ENCODE measurements at regions not wholly inside any gene's neighbourhood (a gene's known extent, or its start where the extent isn't known, plus 50 kb on each side); places are given as distances from the start of the nearest gene placed in this dataset.
A peak's percentile ranks its signal among the peaks of the same experiment; 100 is the strongest.

GRCh38 chr13:75934889-75935288 lies 298.8 kb downstream of the LMO7 start:
- H3K27ac Mint-ChIP-seq (ENCODE audit: unreplicated experiment), result no peak overlapping the region
- Histone ChIP-seq H3K4me1 (ENCODE audit: insufficient read depth, low read length) (peaks cover 2% of the 10 kb centered on the region), H3K9me3 (ENCODE audit: insufficient read depth, low read depth, low read length) (no peaks in the 10 kb centered on the region), H3K27ac (ENCODE audit: low read depth, low read length) (no peak overlapping the region), H3K4me2 (ENCODE audit: low read length) (peak overlapping the region; percentile 38), H2AFZ (ENCODE audit: low read depth, low read length) (no peak overlapping the region), H3K79me2 (ENCODE audit: insufficient read depth, low read length) (no peaks in the 10 kb centered on the region), H4K20me1 (ENCODE audit: insufficient read depth, low read length) (no peaks in the 10 kb centered on the region), H3K27me3 (ENCODE audit: insufficient read depth, low read length) (no peaks in the 10 kb centered on the region), H3K9ac (ENCODE audit: low read length) (no peak overlapping the region), H3K36me3 (ENCODE audit: insufficient read depth, low read length) (no peaks in the 10 kb centered on the region), H3K4me3 (ENCODE audit: insufficient read depth, low read depth, low read length) (no peak overlapping the region)
- H3K36me3 Mint-ChIP-seq (ENCODE audit: low read depth, unreplicated experiment), result no peaks in the 10 kb centered on the region
- no peak for TF ChIP-seq EZH2 (IDR thresholded peaks at IDR 0.05; ENCODE audit: insufficient read depth, low read length)
- no peak overlapping the region for H3K4me3 Mint-ChIP-seq (ENCODE audit: unreplicated experiment)
- H3K4me1 Mint-ChIP-seq (ENCODE audit: low read depth, unreplicated experiment), result peaks cover 20% of the 10 kb centered on the region
- no peaks in the 10 kb centered on the region for H3K9me3 Mint-ChIP-seq (ENCODE audit: unreplicated experiment)
- no peaks in the 10 kb centered on the region for H3K27me3 Mint-ChIP-seq (ENCODE audit: low read depth, unreplicated experiment)
- FAIRE-seq (no peak), DNase-seq (ENCODE audit: low read depth) (peak; percentile 56)

DNA sequence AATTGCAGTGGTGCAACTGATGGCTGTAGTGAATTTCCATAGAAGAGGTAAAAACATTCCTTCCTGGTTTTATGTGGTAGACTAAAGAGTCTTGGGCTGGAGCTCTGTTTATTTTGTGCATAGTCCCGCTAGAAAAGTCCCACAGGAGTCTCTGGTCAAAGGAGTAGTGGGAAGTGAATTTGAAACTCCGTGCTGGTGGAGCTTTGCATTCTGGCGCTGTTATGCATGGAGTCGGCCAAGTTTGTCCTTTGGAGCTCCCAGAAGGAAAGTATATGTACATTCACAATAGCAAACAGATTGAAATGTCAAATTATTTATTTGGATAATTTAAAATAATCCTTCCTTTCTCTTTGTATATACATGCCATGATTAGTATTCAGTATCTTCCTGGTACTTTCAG lies 296.5 kb downstream of the LMO7 start:
- peaks cover 2% of the 10 kb centered on the region for H3K9me3 Mint-ChIP-seq (ENCODE audit: unreplicated experiment)
- FAIRE-seq (no peak), DNase-seq (ENCODE audit: low read depth) (no peak)
- H3K4me2 ChIP-seq (ENCODE audit: low read length), result no peak overlapping the region
- H3K4me1 ChIP-seq (ENCODE audit: insufficient read depth, low read length), result peaks cover 2% of the 10 kb centered on the region
- no peak overlapping the region for H2AFZ ChIP-seq (ENCODE audit: low read depth, low read length)
- H3K36me3 Mint-ChIP-seq (ENCODE audit: low read depth, unreplicated experiment), result no peaks in the 10 kb centered on the region
- H3K4me1 Mint-ChIP-seq (ENCODE audit: low read depth, unreplicated experiment), result peaks cover 20% of the 10 kb centered on the region
- H3K36me3 ChIP-seq (ENCODE audit: insufficient read depth, low read length), result no peaks in the 10 kb centered on the region
- H3K4me3 ChIP-seq (ENCODE audit: insufficient read depth, low read depth, low read length), result no peak overlapping the region
- no peak overlapping the region for H3K4me3 Mint-ChIP-seq (ENCODE audit: unreplicated experiment)
- no peaks in the 10 kb centered on the region for H3K79me2 ChIP-seq (ENCODE audit: insufficient read depth, low read length)
- H3K27ac Mint-ChIP-seq (ENCODE audit: unreplicated experiment), result no peak overlapping the region
- H3K9ac ChIP-seq (ENCODE audit: low read length), result no peak overlapping the region
- H3K9me3 ChIP-seq (ENCODE audit: insufficient read depth, low read depth, low read length), result no peaks in the 10 kb centered on the region
- no peak overlapping the region for H3K27ac ChIP-seq (ENCODE audit: low read depth, low read length)
- no peak for TF ChIP-seq EZH2 (IDR thresholded peaks at IDR 0.05; ENCODE audit: insufficient read depth, low read length)
- TF ChIP-seq, protein P1, sequence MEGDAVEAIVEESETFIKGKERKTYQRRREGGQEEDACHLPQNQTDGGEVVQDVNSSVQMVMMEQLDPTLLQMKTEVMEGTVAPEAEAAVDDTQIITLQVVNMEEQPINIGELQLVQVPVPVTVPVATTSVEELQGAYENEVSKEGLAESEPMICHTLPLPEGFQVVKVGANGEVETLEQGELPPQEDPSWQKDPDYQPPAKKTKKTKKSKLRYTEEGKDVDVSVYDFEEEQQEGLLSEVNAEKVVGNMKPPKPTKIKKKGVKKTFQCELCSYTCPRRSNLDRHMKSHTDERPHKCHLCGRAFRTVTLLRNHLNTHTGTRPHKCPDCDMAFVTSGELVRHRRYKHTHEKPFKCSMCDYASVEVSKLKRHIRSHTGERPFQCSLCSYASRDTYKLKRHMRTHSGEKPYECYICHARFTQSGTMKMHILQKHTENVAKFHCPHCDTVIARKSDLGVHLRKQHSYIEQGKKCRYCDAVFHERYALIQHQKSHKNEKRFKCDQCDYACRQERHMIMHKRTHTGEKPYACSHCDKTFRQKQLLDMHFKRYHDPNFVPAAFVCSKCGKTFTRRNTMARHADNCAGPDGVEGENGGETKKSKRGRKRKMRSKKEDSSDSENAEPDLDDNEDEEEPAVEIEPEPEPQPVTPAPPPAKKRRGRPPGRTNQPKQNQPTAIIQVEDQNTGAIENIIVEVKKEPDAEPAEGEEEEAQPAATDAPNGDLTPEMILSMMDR (IDR thresholded peaks at IDR 0.05; ENCODE audit: insufficient read depth, low read depth, low read length), result no peak
- no peaks in the 10 kb centered on the region for H4K20me1 ChIP-seq (ENCODE audit: insufficient read depth, low read length)
- no peaks in the 10 kb centered on the region for H3K27me3 ChIP-seq (ENCODE audit: insufficient read depth, low read length)
- H3K27me3 Mint-ChIP-seq (ENCODE audit: low read depth, unreplicated experiment), result no peaks in the 10 kb centered on the region

GRCh38 chr13:75931116-75931515 lies 295.0 kb downstream of the LMO7 start:
- Mint-ChIP-seq H3K36me3 (ENCODE audit: low read depth, unreplicated experiment) (no peaks in the 10 kb centered on the region), H3K27ac (ENCODE audit: unreplicated experiment) (peak overlapping the region; percentile 7), H3K9me3 (ENCODE audit: unreplicated experiment) (peaks cover 2% of the 10 kb centered on the region), H3K27me3 (ENCODE audit: low read depth, unreplicated experiment) (no peaks in the 10 kb centered on the region), H3K4me3 (ENCODE audit: unreplicated experiment) (no peak overlapping the region), H3K4me1 (ENCODE audit: low read depth, unreplicated experiment) (peaks cover 18% of the 10 kb centered on the region)
- Histone ChIP-seq H2AFZ (ENCODE audit: low read depth, low read length) (no peak overlapping the region), H4K20me1 (ENCODE audit: insufficient read depth, low read length) (no peaks in the 10 kb centered on the region), H3K27ac (ENCODE audit: low read depth, low read length) (no peak overlapping the region), H3K9me3 (ENCODE audit: insufficient read depth, low read depth, low read length) (no peaks in the 10 kb centered on the region), H3K79me2 (ENCODE audit: insufficient read depth, low read length) (no peaks in the 10 kb centered on the region), H3K4me1 (ENCODE audit: insufficient read depth, low read length) (peaks cover 2% of the 10 kb centered on the region), H3K4me2 (ENCODE audit: low read length) (no peak overlapping the region), H3K27me3 (ENCODE audit: insufficient read depth, low read length) (no peaks in the 10 kb centered on the region), H3K9ac (ENCODE audit: low read length) (no peak overlapping the region), H3K4me3 (ENCODE audit: insufficient read depth, low read depth, low read length) (no peak overlapping the region), H3K36me3 (ENCODE audit: insufficient read depth, low read length) (no peaks in the 10 kb centered on the region)
- TF ChIP-seq, protein P1 (IDR thresholded peaks at IDR 0.05; ENCODE audit: insufficient read depth, low read depth, low read length), result no peak
- TF ChIP-seq EZH2 (IDR thresholded peaks at IDR 0.05; ENCODE audit: insufficient read depth, low read length), result no peak
- no peak for FAIRE-seq
- DNase-seq (ENCODE audit: low read depth), result peak; percentile 46
